ENCODE measurements at regions not wholly inside any gene's neighbourhood (a gene's known extent, or its start where the extent isn't known, plus 50 kb on each side); places are given as distances from the start of the nearest gene placed in this dataset.

GRCh38 chr14:29458547-29458946 lies 469.1 kb downstream of the PRKD1 start:
- TF ChIP-seq CTCF (tag by site-specific recombination; IDR thresholded peaks at IDR 0.05) (no peak), MYNN (tag by site-specific recombination; IDR thresholded peaks at IDR 0.05; ENCODE audit: borderline replicate concordance) (no peak), ZNF76 (tag by site-specific recombination; IDR thresholded peaks at IDR 0.05; ENCODE audit: borderline replicate concordance, low read depth) (no peak)
